Suppressor macrophage (primary cell): ENCODE measurements at regions not wholly inside any gene's neighbourhood (a gene's known extent, or its start where the extent isn't known, plus 50 kb on each side); places are given as distances from the start of the nearest gene placed in this dataset.

Experiments used
- DNase-seq, 4 experiments: peaks; one replicate each; pipeline ENCODE4 v3.0.0-alpha.2; 2020 to 2022

GRCh38 chr18:56314396-56314795 lies 324.0 kb downstream of the TXNL1 start:
- peak in 1 of 4 experiments; percentile 6 for DNase-seq

- DNase-seq: no peak
Observed at GRCh38 chr18:56312551-56313335, 325.6 kb downstream of the TXNL1 start.

- DNase-seq: peak in 2 of 4 experiments; percentile 55 to 65
Observed at GRCh38 chr18:56309104-56309503, 329.3 kb downstream of the TXNL1 start.

- DNase-seq: no peak
Observed at GRCh38 chr18:56307354-56308170, 330.8 kb downstream of the TXNL1 start.

GRCh38 chr18:56306797-56307196 lies 331.6 kb downstream of the TXNL1 start:
- DNase-seq: peak in 2 of 4 experiments; percentile 31 to 53

GRCh38 chr18:56305583-56305982 lies 332.8 kb downstream of the TXNL1 start:
- peak in 1 of 4 experiments; percentile 26 for DNase-seq

GRCh38 chr18:56302156-56302555 lies 336.2 kb downstream of the TXNL1 start:
- DNase-seq: no peak

- no peak for DNase-seq
Observed at GRCh38 chr18:56299740-56300139, 338.7 kb downstream of the TXNL1 start.

- peak; percentile 15 to 62 (median 50) for DNase-seq
Observed at GRCh38 chr18:56298935-56299334, 339.5 kb downstream of the TXNL1 start.

- DNase-seq: no peak
Observed at GRCh38 chr18:56296381-56296780, 342.0 kb downstream of the TXNL1 start.

- peak; percentile 23 to 63 (median 40) for DNase-seq
Observed at GRCh38 chr18:56294484-56295183, 343.8 kb downstream of the TXNL1 start.

GRCh38 chr18:56291294-56291693 lies 347.1 kb downstream of the TXNL1 start:
- DNase-seq: no peak

GRCh38 chr18:56289381-56289780 lies 349.0 kb downstream of the TXNL1 start:
- DNase-seq: peak; percentile 58 to 89 (median 76)

GRCh38 chr18:56286775-56287325 lies 351.5 kb downstream of the TXNL1 start:
- peak in 3 of 4 experiments; percentile 30 to 65 (median 50) for DNase-seq

- DNase-seq: no peak
Observed at GRCh38 chr18:56285387-56286065, 352.9 kb downstream of the TXNL1 start.

- no peak for DNase-seq
Observed at GRCh38 chr18:56284319-56284718, 354.1 kb downstream of the TXNL1 start.

- DNase-seq: no peak
Observed at GRCh38 chr18:56283316-56283715, 355.1 kb downstream of the TXNL1 start.

GRCh38 chr18:56282234-56283104 lies 355.9 kb downstream of the TXNL1 start:
- DNase-seq: no peak

- peak in 2 of 4 experiments; percentile 39 to 52 for DNase-seq
Observed at GRCh38 chr18:56279816-56280215, 358.6 kb downstream of the TXNL1 start.

GRCh38 chr18:56278421-56279003 lies 359.9 kb downstream of the TXNL1 start:
- DNase-seq: no peak

- DNase-seq: peak in 2 of 4 experiments; percentile 5 to 9
Observed at GRCh38 chr18:56276466-56276865, 361.9 kb downstream of the TXNL1 start.
